ENCODE measurements at regions not wholly inside any gene's neighbourhood (a gene's known extent, or its start where the extent isn't known, plus 50 kb on each side); places are given as distances from the start of the nearest gene placed in this dataset.

- Histone ChIP-seq H3K9ac (ENCODE audit: low read length in 2 of 2) (no peak overlapping the region), H3K9me3 (ENCODE audit: control insufficient read depth in 2 of 2, low read length in 2 of 2) (peaks cover 0 to 3% of the 10 kb centered on the region in 2 donors), H3K36me3 (ENCODE audit: control insufficient read depth in 2 of 2, insufficient read depth in 2 of 2, low read length in 2 of 2) (no peaks in the 10 kb centered on the region), H3K4me1 (ENCODE audit: control insufficient read depth, insufficient read depth, low read length) (no peaks in the 10 kb centered on the region), H3K27ac (ENCODE audit: low read length) (no peak overlapping the region), H3K4me3 (ENCODE audit: low read length in 2 of 2) (no peak overlapping the region), H3K27me3 (ENCODE audit: control insufficient read depth in 1 of 2, insufficient read depth in 2 of 2, low read length in 2 of 2) (peaks cover 0 to 7% of the 10 kb centered on the region in 2 donors)
Observed at GRCh38 chr14:65933400-65934069, 521.0 kb downstream of the FUT8 start.

DNA sequence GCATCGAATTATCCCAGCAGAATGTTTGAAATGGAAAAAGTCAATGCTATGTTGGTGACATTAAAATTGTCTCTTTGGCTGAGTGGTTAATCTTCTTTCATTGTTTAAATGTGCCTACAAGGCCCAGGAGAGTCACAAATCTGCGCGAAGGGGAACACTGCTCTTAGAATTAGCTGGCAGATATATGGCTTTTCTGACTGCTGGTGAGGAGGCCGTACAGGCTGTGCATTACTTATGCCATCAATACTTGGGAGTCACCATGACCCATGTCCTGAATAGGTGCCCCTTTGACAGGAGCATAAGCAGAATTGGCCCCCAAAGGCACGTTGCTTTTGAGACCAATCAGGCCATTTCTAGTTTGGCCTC lies 521.5 kb downstream of the FUT8 start:
- Histone ChIP-seq H3K9me3 (ENCODE audit: control insufficient read depth in 2 of 2, low read length in 2 of 2) (peaks cover 0 to 3% of the 10 kb centered on the region in 2 donors), H3K4me3 (ENCODE audit: low read length in 2 of 2) (no peak overlapping the region), H3K36me3 (ENCODE audit: control insufficient read depth in 2 of 2, insufficient read depth in 2 of 2, low read length in 2 of 2) (no peaks in the 10 kb centered on the region), H3K27ac (ENCODE audit: low read length) (no peak overlapping the region), H3K27me3 (ENCODE audit: control insufficient read depth in 1 of 2, insufficient read depth in 2 of 2, low read length in 2 of 2) (peaks cover 0 to 4% of the 10 kb centered on the region in 2 donors), H3K9ac (ENCODE audit: low read length in 2 of 2) (no peak overlapping the region), H3K4me1 (ENCODE audit: control insufficient read depth, insufficient read depth, low read length) (no peaks in the 10 kb centered on the region)

DNA sequence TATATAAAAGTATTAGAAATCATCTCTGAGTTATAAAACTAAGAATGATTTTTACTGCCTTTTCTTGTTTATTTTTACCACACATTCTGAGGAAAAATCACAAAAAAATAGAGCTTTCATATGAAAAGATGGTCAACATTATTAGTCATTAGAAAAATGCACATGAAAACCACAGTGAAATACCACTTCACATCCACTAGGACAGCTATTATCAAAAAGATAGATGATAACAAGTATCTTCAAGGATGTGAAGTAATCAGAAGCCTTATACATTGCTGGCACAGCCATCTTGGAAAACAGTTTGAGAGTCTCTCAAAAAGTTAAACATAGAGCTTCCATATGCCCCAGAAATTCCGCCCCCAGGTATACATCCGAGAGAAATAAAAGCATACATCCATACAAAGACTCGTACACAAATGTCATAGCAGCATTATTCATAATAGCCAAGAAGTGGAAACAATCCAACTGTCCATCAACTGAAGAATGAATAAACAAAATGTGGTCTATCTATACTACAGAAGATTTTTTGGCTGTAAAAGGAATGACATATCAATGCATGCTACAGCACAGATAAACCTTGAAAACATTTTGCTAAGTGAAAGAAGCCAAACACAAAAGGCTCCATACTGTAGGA lies 523.9 kb downstream of the FUT8 start:
- peaks cover 0 to 2% of the 10 kb centered on the region in 2 donors for H3K27me3 ChIP-seq (ENCODE audit: control insufficient read depth in 1 of 2, insufficient read depth in 2 of 2, low read length in 2 of 2)
- H3K9me3 ChIP-seq (ENCODE audit: control insufficient read depth in 2 of 2, low read length in 2 of 2), result no peaks in the 10 kb centered on the region
- no peak overlapping the region for H3K27ac ChIP-seq (ENCODE audit: low read length)
- H3K36me3 ChIP-seq (ENCODE audit: control insufficient read depth in 2 of 2, insufficient read depth in 2 of 2, low read length in 2 of 2), result no peaks in the 10 kb centered on the region
- no peak overlapping the region for H3K9ac ChIP-seq (ENCODE audit: low read length in 2 of 2)
- H3K4me1 ChIP-seq (ENCODE audit: control insufficient read depth, insufficient read depth, low read length), result no peaks in the 10 kb centered on the region
- no peak overlapping the region for H3K4me3 ChIP-seq (ENCODE audit: low read length in 2 of 2)

- Histone ChIP-seq H3K9ac (ENCODE audit: low read length in 2 of 2) (no peak overlapping the region), H3K4me3 (ENCODE audit: low read length in 2 of 2) (no peak overlapping the region), H3K27me3 (ENCODE audit: control insufficient read depth in 1 of 2, insufficient read depth in 2 of 2, low read length in 2 of 2) (peaks cover 0 to 2% of the 10 kb centered on the region in 2 donors), H3K4me1 (ENCODE audit: control insufficient read depth, insufficient read depth, low read length) (no peaks in the 10 kb centered on the region), H3K27ac (ENCODE audit: low read length) (no peak overlapping the region), H3K36me3 (ENCODE audit: control insufficient read depth in 2 of 2, insufficient read depth in 2 of 2, low read length in 2 of 2) (no peaks in the 10 kb centered on the region), H3K9me3 (ENCODE audit: control insufficient read depth in 2 of 2, low read length in 2 of 2) (no peaks in the 10 kb centered on the region)
Observed at GRCh38 chr14:65937079-65937959, 524.8 kb downstream of the FUT8 start.

DNA sequence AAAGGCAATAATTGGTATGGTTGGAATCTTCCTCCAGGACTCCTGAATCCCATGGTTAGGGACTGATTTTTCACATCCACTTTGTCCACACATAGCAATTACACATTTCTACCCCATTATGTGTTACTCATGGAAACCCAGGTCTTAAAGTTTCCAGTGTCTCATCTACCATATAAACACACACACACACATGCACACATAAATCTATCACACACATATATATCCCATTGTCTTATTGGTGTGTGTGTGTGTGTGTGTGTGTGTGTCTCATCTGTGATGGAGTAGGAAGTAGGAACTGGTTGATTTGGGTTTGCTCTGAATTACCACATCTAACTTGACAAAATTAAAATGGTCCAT lies 525.4 kb downstream of the FUT8 start:
- Histone ChIP-seq H3K36me3 (ENCODE audit: control insufficient read depth in 2 of 2, insufficient read depth in 2 of 2, low read length in 2 of 2) (no peaks in the 10 kb centered on the region), H3K27ac (ENCODE audit: low read length) (no peak overlapping the region), H3K4me1 (ENCODE audit: control insufficient read depth, insufficient read depth, low read length) (no peaks in the 10 kb centered on the region), H3K27me3 (ENCODE audit: control insufficient read depth in 1 of 2, insufficient read depth in 2 of 2, low read length in 2 of 2) (peaks cover 0 to 2% of the 10 kb centered on the region in 2 donors), H3K4me3 (ENCODE audit: low read length in 2 of 2) (no peak overlapping the region), H3K9ac (ENCODE audit: low read length in 2 of 2) (no peak overlapping the region), H3K9me3 (ENCODE audit: control insufficient read depth in 2 of 2, low read length in 2 of 2) (no peaks in the 10 kb centered on the region)

DNA sequence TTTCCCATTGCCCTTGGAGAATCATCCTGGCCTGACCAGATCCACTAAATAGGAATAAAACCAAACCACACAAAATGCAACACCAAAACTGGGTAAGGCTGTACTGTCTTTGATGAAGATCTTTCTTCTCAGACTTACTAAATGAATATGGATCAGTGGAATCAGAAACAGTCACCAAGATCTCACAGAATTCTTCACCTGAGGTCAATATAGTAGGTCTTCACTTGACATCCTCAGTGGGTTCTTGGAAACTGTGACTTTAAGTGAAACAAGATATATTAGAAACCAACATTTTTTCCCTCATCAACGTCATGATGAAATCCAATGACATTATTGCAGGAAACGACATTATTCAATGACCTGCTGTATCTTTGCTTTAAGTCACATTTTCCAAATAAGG lies 526.2 kb downstream of the FUT8 start:
- no peak overlapping the region for H3K4me3 ChIP-seq (ENCODE audit: low read length in 2 of 2)
- H3K27me3 ChIP-seq (ENCODE audit: control insufficient read depth in 1 of 2, insufficient read depth in 2 of 2, low read length in 2 of 2), result peaks cover 0 to 2% of the 10 kb centered on the region in 2 donors
- H3K36me3 ChIP-seq (ENCODE audit: control insufficient read depth in 2 of 2, insufficient read depth in 2 of 2, low read length in 2 of 2), result no peaks in the 10 kb centered on the region
- no peak overlapping the region for H3K27ac ChIP-seq (ENCODE audit: low read length)
- no peak overlapping the region for H3K9ac ChIP-seq (ENCODE audit: low read length in 2 of 2)
- H3K9me3 ChIP-seq (ENCODE audit: control insufficient read depth in 2 of 2, low read length in 2 of 2), result no peaks in the 10 kb centered on the region
- no peaks in the 10 kb centered on the region for H3K4me1 ChIP-seq (ENCODE audit: control insufficient read depth, insufficient read depth, low read length)

DNA sequence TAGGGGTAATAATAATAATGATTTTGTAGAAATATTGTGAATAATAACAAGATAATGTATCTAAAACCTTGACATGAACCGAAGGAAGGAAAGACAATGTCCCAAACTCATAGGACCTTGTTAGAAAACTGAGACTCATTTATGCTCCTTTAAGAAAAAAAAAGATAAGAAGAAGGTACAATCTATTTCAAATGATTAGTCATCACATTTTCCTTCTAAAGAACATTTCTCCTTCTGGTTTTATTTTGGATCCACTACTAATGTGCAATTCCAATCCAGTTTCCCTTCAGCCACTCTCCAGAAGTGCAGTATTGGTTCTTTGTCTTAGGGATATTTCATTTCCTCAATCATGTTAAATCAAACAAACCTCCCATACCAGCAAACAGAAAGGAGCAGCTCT lies 526.7 kb downstream of the FUT8 start:
- Histone ChIP-seq H3K9ac (ENCODE audit: low read length in 2 of 2) (no peak overlapping the region), H3K4me3 (ENCODE audit: low read length in 2 of 2) (no peak overlapping the region), H3K27ac (ENCODE audit: low read length) (no peak overlapping the region), H3K9me3 (ENCODE audit: control insufficient read depth in 2 of 2, low read length in 2 of 2) (no peaks in the 10 kb centered on the region), H3K27me3 (ENCODE audit: control insufficient read depth in 1 of 2, insufficient read depth in 2 of 2, low read length in 2 of 2) (peaks cover 0 to 2% of the 10 kb centered on the region in 2 donors), H3K4me1 (ENCODE audit: control insufficient read depth, insufficient read depth, low read length) (no peaks in the 10 kb centered on the region), H3K36me3 (ENCODE audit: control insufficient read depth in 2 of 2, insufficient read depth in 2 of 2, low read length in 2 of 2) (no peaks in the 10 kb centered on the region)

DNA sequence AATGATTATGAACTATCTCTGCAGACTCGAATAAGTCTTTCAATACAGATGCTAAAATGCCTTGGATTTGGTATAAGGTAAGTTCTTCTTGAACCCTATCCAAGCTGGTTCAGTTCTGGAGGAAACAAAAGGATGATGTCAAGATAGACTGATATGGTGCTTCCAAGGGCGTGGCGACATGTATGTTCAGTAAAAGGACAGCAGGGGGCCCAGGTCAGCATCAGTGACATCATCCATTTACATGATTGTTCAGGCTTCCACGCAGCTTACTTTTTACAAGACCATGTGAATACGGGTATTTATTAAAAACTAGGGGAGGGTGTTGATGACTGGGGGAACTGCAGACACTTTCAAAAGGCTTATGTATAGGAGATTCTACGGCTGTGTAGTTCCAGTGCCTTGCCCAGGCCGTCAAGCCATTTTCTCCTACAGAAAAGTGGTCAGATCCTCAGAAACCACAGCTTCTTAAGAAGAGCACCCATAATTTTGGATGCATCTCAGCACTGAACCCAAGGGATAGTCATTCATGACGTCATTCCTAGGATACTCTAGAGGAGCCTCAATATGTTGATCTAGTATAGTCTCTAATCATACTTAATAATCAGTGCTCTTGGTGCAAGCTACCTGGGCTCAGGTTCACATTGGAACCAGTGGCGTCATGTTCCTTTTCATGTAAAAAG lies 527.7 kb downstream of the FUT8 start:
- no peak overlapping the region for H3K4me3 ChIP-seq (ENCODE audit: low read length in 2 of 2)
- no peaks in the 10 kb centered on the region for H3K9me3 ChIP-seq (ENCODE audit: control insufficient read depth in 2 of 2, low read length in 2 of 2)
- H3K36me3 ChIP-seq (ENCODE audit: control insufficient read depth in 2 of 2, insufficient read depth in 2 of 2, low read length in 2 of 2), result no peaks in the 10 kb centered on the region
- H3K27ac ChIP-seq (ENCODE audit: low read length), result no peak overlapping the region
- H3K27me3 ChIP-seq (ENCODE audit: control insufficient read depth in 1 of 2, insufficient read depth in 2 of 2, low read length in 2 of 2), result peaks cover 0 to 2% of the 10 kb centered on the region in 2 donors
- H3K4me1 ChIP-seq (ENCODE audit: control insufficient read depth, insufficient read depth, low read length), result no peaks in the 10 kb centered on the region
- H3K9ac ChIP-seq (ENCODE audit: low read length in 2 of 2), result no peak overlapping the region

- Histone ChIP-seq H3K27me3 (ENCODE audit: control insufficient read depth in 1 of 2, insufficient read depth in 2 of 2, low read length in 2 of 2) (peaks cover 0 to 2% of the 10 kb centered on the region in 2 donors), H3K4me3 (ENCODE audit: low read length in 2 of 2) (no peak overlapping the region), H3K36me3 (ENCODE audit: control insufficient read depth in 2 of 2, insufficient read depth in 2 of 2, low read length in 2 of 2) (no peaks in the 10 kb centered on the region), H3K4me1 (ENCODE audit: control insufficient read depth, insufficient read depth, low read length) (no peaks in the 10 kb centered on the region), H3K9ac (ENCODE audit: low read length in 2 of 2) (no peak overlapping the region), H3K27ac (ENCODE audit: low read length) (no peak overlapping the region), H3K9me3 (ENCODE audit: control insufficient read depth in 2 of 2, low read length in 2 of 2) (no peaks in the 10 kb centered on the region)
Observed at GRCh38 chr14:65941091-65941490, 528.6 kb downstream of the FUT8 start.

DNA sequence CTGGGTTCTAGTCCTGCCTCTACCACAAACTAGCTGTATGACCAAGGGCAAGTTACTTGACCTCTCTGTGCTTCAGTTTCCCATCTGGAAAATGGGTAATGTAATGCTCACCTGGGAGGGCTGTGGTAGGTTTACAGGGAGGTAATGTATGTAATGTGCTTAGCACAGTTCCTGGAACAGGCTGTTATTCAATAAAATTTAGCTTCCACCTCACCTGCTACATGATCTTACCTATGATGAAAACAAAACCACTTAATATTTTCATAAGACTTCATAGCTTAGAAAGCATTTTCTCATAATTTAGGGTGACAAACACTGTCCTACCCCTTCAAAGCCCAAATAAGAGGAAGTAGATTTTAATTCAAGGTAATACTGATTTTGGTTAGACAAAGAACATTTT lies 530.6 kb downstream of the FUT8 start:
- Histone ChIP-seq H3K4me3 (ENCODE audit: low read length in 2 of 2) (no peak overlapping the region), H3K27ac (ENCODE audit: low read length) (no peak overlapping the region), H3K27me3 (ENCODE audit: control insufficient read depth in 1 of 2, insufficient read depth in 2 of 2, low read length in 2 of 2) (peaks cover 0 to 3% of the 10 kb centered on the region in 2 donors), H3K36me3 (ENCODE audit: control insufficient read depth in 2 of 2, insufficient read depth in 2 of 2, low read length in 2 of 2) (no peaks in the 10 kb centered on the region), H3K4me1 (ENCODE audit: control insufficient read depth, insufficient read depth, low read length) (no peaks in the 10 kb centered on the region), H3K9me3 (ENCODE audit: control insufficient read depth in 2 of 2, low read length in 2 of 2) (peaks cover 0 to under 1% of the 10 kb centered on the region in 2 donors), H3K9ac (ENCODE audit: low read length in 2 of 2) (no peak overlapping the region)
